Middle frontal gyrus (tissue), 1 donor: ENCODE measurements at regions not wholly inside any gene's neighbourhood (a gene's known extent, or its start where the extent isn't known, plus 50 kb on each side); places are given as distances from the start of the nearest gene placed in this dataset.
"Not testable (repeated sequence)": the region's sequence is repeated elsewhere in the genome, so short reads cannot be mapped to it uniquely, and the experiment has no call there.

Source experiments
- DNase-seq: peaks from one replicate; pipeline ENCODE4 v3.0.0-alpha.2; 2015; ENCODE audit warnings: low spot score; ENCODE audit errors: extremely low spot score

- DNase-seq: no peak
These were observed 405.6 kb downstream of the RAB38 start for GRCh38 chr11:87769661-87770060.

DNA sequence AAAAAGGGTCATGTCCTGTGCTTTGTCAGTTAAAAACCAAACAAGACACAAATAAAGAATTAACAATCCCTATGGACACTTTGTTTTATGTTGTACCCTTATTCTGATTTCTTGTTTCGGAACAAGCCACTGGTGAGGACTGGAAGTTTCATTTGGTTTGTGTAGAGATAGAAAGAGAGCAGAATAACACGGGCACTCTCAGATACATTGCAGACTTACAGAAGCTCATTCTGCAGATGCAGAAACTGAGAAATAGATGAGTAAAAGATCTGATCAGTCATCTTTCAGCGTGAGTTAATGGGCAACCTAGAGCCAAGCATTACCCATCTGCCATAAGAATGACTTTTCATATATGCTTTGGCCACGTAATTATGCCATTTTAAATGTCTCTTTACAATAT is 407.6 kb downstream of the RAB38 start:
- no peak for DNase-seq

- not testable (repeated sequence) for DNase-seq
These were observed 411.2 kb downstream of the RAB38 start for GRCh38 chr11:87764075-87764474.

DNA sequence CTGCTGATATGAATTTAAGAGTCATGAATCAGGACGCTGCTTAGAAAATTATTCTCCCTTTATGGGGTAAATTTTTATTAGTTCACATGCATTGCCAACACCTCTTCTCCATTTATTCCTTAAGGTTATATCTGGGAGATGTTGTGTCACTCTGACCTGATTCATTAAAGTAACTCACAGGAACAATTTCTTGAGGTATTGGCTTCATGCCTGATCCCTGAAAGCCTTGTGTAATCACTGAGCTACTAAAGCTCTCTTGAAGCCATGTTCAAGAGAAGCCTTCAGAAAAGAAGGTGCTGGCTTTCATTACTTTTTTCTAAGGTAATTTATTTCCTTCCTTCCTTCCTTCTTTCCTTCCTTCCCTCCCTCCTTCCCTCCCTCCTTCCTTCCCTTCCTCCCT is 420.6 kb downstream of the RAB38 start:
- no peak for DNase-seq

GRCh38 chr11:87753143-87753542 is 422.1 kb downstream of the RAB38 start:
- DNase-seq: no peak

GRCh38 chr11:87743007-87743406 is 432.2 kb downstream of the RAB38 start:
- no peak for DNase-seq

- no peak for DNase-seq
These were observed 434.3 kb downstream of the RAB38 start for GRCh38 chr11:87740968-87741367.

GRCh38 chr11:87740451-87740850 is 434.8 kb downstream of the RAB38 start:
- DNase-seq: no peak

DNA sequence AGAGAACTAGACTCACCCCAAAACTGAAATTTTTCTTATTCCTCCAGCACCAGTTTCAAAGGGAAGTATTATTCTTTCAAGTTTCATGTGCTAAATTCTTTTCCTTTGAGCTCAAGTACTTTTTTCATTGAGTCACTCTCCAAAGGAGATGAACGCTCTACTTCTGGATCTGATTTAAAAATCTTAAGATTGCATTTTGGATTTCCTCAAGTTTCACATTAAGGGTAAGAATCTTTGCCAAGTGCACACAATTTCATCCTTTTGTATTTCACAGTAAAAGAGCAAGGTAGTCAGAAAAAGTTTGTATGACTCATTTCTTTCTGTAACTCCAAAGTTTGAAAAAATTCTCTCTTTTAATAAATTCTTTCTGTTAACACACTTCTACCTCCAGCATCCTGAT is 435.5 kb downstream of the RAB38 start:
- DNase-seq: no peak

DNA sequence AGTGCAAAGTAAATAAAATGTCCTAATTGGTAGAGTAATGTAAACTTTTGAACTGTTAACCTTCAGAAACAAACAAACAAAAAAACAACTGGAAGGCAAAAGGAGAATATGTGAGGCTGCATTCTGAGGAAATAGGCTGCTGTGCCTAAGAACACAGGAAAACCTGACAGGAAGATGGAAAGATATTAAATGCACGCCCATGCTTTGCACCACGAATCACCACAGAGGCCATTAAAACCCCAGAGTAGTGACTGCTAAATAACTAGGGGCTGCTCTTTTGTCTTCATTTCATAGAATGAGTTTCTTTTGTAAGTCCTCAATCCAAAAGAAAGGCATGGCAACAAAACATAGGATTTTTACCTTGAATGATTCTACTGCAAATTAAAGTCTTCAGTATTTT is 436.0 kb downstream of the RAB38 start:
- DNase-seq: no peak

DNA sequence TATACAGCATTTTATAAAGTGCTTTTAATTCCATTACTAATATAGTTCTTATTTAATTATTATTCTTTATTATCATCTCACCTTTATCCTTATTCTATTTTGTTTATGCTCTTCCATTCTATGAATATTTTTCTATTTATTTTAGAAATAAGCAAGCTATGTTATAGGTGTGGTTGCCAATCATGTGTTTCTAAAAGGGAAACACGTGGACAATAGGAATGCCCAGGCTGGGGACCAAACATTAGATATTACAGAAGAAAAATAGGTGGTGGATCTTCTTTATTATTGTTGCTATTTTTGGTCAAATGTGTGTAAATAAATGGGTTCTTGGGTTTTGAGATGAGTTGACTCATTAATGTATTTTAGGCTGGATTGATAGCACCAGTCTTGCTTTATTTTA is 438.3 kb downstream of the RAB38 start:
- DNase-seq: no peak

GRCh38 chr11:87726506-87726905 is 448.7 kb downstream of the RAB38 start:
- no peak for DNase-seq

GRCh38 chr11:87724358-87724757 is 450.9 kb downstream of the RAB38 start:
- no peak for DNase-seq

DNA sequence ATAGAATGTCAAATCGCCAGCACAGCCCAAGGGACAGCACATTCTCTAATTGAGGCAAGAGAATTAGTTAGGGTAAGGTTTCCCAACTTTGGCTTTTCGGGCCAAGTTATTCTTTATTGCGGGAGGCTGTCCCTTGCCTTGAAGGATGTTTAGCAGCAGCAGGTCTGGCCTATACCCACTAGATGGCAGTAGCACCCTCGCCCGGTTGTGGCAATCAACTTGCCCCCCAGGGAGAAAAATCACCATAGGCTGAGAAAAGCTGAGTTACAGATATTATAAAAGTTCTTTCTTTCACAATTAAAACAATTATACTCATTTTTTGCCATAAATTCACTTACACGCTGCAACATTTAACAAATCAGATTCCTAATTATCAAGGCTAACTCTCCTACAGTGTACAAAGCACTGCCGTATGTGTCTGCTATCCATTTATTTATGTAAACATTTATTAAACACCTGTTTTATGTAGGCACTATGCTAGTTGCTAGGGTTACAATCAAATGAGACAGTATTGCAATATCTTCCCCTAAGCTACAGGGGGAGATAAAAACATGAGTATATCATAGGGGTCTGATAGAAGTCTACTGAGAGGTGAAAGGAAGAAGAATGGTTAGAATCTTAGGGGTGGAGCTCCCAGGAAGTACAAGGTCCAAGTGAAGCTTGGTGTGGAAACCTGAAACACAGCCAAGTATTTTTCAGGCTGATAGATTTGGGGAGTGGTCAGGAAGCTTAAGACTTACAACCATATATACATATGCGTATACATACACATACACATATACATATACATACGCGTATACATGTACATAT is 452.3 kb downstream of the RAB38 start:
- no peak for DNase-seq

- no peak for DNase-seq
These were observed 455.7 kb downstream of the RAB38 start for GRCh38 chr11:87719326-87720073.

DNA sequence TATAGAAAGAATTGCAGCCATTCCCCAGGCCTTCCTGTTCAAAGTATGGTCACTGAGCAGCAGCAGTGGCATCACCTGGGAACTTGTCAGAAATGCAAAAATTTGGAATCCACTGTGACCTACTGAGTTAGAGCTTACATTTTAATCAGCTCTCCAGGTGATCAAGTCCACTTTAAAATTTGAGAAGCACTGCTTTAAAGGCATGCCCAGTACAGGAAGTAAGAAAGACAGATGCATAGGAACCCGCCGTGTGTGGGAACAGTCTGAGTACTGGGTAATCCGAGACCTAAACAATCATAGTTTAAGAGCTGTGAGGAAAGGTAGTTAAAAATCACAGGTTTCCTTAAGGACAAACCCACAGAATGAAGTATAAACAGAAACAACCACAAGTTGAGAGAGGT is 462.4 kb downstream of the RAB38 start:
- no peak for DNase-seq

GRCh38 chr11:87712391-87712790 is 462.9 kb downstream of the RAB38 start:
- no peak for DNase-seq

DNA sequence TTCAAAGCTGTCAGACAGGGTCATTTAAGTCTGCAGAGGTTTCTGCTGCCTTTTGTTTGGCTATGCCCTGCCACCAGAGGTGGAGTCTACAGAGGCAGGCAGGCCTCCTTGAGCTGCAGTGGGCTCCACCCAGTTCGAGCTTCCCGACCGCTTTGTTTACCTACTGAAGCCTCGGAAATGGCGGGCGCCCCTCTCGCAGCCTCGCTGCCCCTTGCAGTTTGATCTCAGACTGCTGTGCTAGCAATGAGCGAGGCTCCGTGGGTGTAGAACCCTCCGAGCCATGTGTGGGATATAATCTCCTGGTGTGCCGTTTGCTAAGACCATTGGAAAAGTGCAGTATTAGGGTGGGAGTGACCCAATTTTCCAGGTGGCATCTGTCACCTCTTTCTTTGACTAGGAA is 471.7 kb downstream of the RAB38 start:
- not testable (repeated sequence) for DNase-seq

DNA sequence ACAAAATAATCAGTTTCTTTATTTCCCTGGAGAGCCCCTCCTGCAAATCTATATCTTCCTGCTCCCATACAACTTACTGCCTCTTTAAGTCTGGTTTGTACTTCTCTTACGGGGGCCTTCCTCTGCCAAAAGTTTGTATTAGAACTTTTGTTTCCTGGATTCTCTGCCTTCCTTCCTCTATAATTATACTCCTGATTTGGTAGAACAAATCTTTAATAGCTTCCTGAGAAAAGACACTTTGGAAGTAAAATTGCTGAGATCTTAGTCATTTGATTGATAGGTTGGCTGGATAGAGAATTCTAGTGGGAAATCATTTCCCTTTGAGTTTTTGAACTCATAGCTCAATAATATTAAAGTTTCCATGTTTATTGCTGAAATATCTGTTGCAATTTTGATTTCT is 499.2 kb downstream of the RAB38 start:
- no peak for DNase-seq

DNA sequence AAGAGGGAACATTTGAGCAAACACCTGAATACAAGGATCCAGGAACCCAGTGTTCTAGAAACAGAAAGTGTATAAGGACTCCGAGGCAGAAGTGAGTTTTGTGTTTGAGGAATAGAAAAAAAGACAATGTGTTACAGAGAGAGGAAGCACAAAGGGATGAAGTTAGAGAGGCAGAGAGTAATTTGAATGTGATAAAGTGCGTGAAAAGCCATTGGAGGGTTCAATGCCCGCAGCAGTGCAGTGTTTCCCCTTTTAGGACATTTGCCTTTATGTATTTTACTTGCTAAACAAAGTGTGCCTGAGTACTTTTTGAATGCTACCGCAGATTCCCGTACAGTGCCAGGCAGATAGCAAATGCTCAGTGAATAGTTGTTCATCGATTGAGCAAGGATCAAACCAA is 508.5 kb downstream of the RAB38 start:
- DNase-seq: no peak

DNA sequence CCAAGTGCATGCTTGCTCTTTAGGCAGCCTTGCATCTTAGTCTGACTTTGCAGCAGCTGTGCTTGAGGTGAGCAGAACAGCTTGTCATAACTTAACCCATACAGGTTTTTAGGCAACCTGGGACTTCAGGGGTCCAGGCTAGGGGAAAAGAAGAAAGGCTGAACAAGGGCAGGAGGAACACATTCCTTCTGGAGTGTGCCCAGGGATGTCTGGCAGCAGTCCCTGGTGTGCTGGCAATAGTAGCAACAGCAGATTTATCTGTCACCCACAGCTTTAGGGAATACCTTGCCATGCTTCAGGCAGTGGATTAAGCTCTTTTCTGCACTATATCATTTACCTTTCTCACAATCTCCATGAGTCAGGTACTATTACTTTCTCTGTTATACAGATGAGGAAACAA is 513.0 kb downstream of the RAB38 start:
- DNase-seq: no peak

- peak; percentile 40 for DNase-seq
These were observed 514.1 kb downstream of the RAB38 start for GRCh38 chr11:87660926-87661660.
